ENCODE measurements at regions not wholly inside any gene's neighbourhood (a gene's known extent, or its start where the extent isn't known, plus 50 kb on each side); places are given as distances from the start of the nearest gene placed in this dataset.

DNA sequence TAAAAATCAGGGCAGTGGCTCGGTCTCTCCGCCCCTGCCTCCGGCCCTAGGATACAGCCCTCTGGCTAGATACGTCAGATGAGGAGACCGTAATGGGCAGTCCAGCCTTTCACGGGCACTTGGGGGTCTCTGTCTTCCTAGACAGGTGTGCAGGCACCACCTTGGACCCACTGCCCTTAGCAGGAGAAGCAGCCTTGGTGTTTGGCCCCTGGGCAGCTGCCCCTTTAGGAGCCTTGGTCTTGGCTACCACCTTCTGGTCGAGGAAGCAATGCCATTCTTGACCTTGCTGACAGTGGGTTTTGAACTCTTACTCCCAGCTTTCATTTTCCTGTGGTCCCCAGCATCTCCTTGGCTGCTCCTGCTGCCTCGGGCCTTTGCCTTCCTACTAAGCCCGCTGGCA lies 149.7 kb upstream of the FRMD4B start:
- no peak overlapping the region for H3K27ac Mint-ChIP-seq
- ATAC-seq (no peak), DNase-seq (no peak)
- no peaks in the 10 kb centered on the region for H3K4me1 Mint-ChIP-seq
- H3K4me3 Mint-ChIP-seq, result no peak overlapping the region
- H3K9me3 Mint-ChIP-seq, result no peaks in the 10 kb centered on the region
- H3K36me3 Mint-ChIP-seq, result no peaks in the 10 kb centered on the region
- H3K27me3 Mint-ChIP-seq, result peaks cover 6 to 12% (median 9%) of the 10 kb centered on the region in 5 donors
- POLR2A ChIA-PET, result no interaction called here

DNA sequence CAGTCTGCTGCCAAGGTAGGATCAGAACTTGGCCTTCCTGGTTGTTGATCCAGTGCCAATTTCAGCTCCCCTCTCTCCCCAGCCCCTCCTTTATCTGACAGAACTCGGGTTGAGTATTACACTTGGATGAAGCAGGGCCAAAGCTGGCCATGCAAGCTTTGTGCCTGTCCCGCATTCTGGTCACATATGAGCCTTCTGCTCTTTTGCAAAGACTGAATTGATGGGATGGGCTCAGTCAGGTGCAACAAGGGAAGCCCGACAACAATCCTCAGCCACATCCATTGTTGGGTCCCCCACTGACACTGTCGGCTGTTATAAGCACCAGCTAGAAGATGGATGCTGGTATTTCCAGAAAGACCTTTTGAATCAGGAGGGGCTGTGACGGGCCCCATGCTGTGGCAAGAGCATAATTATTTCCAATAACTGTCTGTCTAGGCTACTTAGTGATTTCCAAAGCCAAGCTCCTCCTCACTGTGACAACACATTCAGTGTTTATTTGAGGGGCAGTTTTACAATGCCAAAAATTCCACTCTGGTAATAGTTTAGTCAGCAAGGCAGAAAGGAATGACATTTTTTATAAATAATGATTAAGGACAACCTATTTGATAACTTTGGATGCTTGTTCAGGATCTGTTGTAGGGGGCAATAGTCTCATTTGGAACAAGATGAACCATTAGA lies 146.8 kb upstream of the FRMD4B start:
- ATAC-seq, result no peak
- Mint-ChIP-seq H3K9me3 (no peaks in the 10 kb centered on the region), H3K27me3 (peaks cover 0 to 7% (median 2%) of the 10 kb centered on the region in 5 donors), H3K4me3 (no peak overlapping the region), H3K27ac (no peak overlapping the region), H3K36me3 (no peaks in the 10 kb centered on the region), H3K4me1 (peaks cover 0 to 2% (median 0%) of the 10 kb centered on the region in 4 donors)
- POLR2A ChIA-PET, result no interaction called here
- no peak for DNase-seq

DNA sequence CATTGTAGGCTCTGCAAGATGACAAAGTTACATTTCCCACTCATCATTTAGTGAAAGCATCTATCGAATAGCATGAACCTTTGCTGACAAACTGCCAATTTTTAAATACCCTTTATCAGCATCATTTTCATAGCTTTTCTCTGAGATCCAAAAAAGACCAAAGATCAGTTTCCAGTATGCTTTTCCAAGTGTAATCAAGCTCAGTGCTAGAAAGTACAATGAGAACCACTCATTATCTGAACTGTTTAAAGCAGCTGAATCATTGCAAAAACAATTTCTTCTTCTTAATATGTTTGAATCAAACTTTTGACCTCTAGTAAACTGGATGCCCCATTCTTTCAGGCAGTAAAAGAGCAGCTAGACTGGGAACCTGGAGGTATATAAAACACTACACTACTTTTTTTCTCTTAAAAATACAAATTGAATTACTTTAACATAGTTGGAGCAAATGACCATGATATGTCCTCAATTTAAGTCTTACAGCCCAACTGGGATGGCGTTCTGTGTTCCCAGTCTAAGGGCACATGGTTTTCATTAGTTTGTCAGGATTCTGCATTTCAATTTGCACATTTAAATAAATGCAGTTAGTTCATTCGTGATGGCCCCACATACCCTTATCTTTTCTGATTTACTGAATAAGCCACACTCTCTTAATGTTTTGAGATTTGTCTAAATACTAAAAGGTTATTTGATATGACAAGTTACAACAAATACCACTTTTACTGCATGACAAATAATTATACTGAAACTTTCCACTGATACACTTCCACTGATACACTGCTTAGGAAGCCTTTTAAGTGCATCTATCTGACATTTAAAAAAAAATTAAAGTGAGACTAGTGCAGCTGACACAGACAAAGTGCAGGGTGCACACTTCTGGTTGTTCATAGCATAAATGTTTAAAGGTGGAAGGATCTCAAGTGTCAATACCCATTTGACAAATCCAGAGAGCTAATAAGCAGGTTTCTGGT lies 146.0 kb upstream of the FRMD4B start:
- no peak for ATAC-seq
- POLR2A ChIA-PET, result no interaction called here
- Mint-ChIP-seq H3K9me3 (no peaks in the 10 kb centered on the region), H3K27ac (no peak overlapping the region), H3K4me1 (peaks cover 0 to 2% (median 0%) of the 10 kb centered on the region in 4 donors), H3K36me3 (no peaks in the 10 kb centered on the region), H3K4me3 (no peak overlapping the region), H3K27me3 (peaks cover 0 to 5% (median 2%) of the 10 kb centered on the region in 5 donors)
- DNase-seq, result no peak

DNA sequence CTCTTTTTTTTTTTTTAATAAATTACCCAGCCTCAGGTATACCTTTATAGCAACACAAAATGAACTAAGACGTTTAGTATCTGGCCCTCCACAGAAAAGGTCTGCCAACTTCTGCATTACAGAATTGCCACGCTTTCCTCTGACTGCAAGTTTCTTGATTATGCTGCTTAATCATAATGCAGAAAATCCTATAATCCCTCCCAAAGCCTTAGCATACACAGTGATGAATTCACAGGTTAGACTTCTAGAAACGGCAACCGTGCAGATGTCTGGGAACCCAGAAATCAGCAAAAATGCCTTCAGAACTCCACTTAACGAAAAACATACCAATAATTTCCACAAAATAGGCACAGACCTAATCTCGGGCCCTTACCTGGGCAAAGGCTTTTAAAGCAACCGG lies 144.7 kb upstream of the FRMD4B start:
- POLR2A ChIA-PET, result no interaction called here
- Mint-ChIP-seq H3K4me1 (peaks cover 0 to 2% (median 0%) of the 10 kb centered on the region in 4 donors), H3K4me3 (no peak overlapping the region), H3K36me3 (no peaks in the 10 kb centered on the region), H3K27me3 (peaks cover 0 to 6% (median 2%) of the 10 kb centered on the region in 5 donors), H3K9me3 (no peaks in the 10 kb centered on the region), H3K27ac (no peak overlapping the region)
- ATAC-seq, result no peak
- DNase-seq, result no peak

DNA sequence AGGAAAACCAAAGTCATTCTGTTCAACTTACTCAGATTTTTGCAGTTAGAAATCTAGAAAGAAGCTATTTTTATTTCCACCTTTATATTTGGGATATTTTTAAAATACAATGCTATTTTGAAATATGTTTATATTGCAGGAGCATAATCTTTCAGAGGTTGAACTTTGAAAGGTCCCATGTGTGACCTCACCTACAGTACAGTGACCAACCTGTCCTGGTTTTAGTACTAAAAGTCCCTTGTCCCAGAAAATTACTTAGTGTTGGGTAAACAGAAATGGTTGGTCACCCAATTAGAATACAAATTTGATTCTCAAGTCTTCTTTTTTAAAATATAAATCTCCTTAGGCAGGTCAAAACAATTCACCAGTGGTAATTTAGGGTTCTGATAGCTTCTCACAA lies 141.6 kb upstream of the FRMD4B start:
- POLR2A ChIA-PET, result no interaction called here
- Mint-ChIP-seq H3K27me3 (peaks cover 0 to 6% (median 2%) of the 10 kb centered on the region in 5 donors), H3K36me3 (no peaks in the 10 kb centered on the region), H3K9me3 (peaks cover 0 to 12% (median 0%) of the 10 kb centered on the region in 9 donors), H3K27ac (no peak overlapping the region), H3K4me3 (no peak overlapping the region), H3K4me1 (peaks cover 0 to 2% (median 0%) of the 10 kb centered on the region in 4 donors)
- DNase-seq (no peak), ATAC-seq (no peak)

DNA sequence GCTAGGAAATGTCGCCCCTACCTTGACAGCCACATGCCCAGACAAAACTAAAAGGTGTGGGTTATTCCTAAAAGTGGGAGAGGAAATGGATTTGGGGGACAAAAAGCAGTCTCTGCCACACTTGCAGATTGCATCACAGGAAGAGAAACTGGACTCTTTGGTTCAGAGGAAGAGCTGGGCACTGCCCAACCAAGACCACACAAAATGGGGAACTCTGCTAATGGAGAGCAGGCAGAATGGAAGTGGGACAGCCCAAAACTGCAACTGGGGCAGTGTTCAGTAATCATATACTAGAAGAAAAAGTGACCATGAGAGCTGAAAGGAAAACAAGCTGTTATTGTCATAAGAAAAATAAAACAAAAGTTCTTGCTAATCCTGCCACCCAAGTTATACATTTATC lies 138.9 kb upstream of the FRMD4B start:
- H3K36me3 Mint-ChIP-seq, result no peaks in the 10 kb centered on the region
- no peak overlapping the region for H3K4me3 Mint-ChIP-seq

DNA sequence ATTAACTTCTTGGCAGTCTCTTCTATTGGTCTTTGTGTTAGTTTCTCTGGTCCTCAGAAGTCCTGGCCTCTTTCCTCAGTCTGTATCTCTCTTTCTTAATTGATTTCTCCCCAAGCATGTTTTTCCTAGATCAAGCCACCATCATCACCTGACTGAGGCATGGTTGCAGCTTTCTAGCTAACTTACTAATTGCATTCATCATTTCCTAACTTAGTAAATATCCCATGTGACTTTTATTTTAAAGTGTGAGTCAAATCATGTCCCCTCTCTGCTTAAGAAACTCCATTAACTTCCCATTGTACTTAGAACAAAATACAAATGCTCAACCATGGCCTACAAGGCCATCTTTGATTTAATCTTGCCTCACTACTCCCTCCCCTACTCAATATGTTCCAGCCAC lies 135.4 kb upstream of the FRMD4B start:
- no peak for DNase-seq
- POLR2A ChIA-PET, result no interaction called here

More for the DNA sequence above, 138.9 kb upstream of the FRMD4B start:
- H3K27me3 Mint-ChIP-seq, result peaks cover 0 to 14% (median 6%) of the 10 kb centered on the region in 5 donors
- H3K4me1 Mint-ChIP-seq, result peaks cover 0 to 2% (median 0%) of the 10 kb centered on the region in 4 donors
- no peak overlapping the region for H3K27ac Mint-ChIP-seq
- no peak for DNase-seq
- peaks cover 0 to 12% (median 0%) of the 10 kb centered on the region in 9 donors for H3K9me3 Mint-ChIP-seq
- ATAC-seq, result no peak
- POLR2A ChIA-PET, result no interaction called here

DNA sequence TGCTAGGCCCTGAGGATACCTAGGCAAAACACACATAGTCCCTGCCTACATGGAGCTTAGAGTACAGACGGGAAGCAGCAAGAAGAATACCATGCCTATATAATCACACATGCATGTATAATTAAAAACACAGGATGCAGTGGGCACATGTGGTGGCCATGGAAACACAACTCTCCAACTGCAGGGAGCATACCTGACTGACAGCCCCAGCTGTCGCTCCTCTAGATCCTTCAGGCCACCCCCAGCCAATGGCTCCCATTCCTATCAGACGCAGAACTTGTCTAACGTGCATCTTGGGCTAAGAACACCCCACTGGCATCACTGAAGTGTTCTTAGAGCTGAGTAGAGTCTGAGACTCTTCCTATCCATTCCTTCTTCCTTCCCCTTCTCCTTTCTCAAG lies 125.5 kb upstream of the FRMD4B start:
- Mint-ChIP-seq H3K4me3 (no peak overlapping the region), H3K36me3 (no peaks in the 10 kb centered on the region), H3K27ac (no peak overlapping the region), H3K4me1 (no peaks in the 10 kb centered on the region), H3K27me3 (peaks cover 0 to 12% (median 3%) of the 10 kb centered on the region in 5 donors), H3K9me3 (peaks cover 0 to 22% (median 6%) of the 10 kb centered on the region in 9 donors)
- DNase-seq (no peak), ATAC-seq (no peak)
- POLR2A ChIA-PET, result no interaction called here

More for the DNA sequence above, 135.4 kb upstream of the FRMD4B start:
- peaks cover 0 to 12% (median 0%) of the 10 kb centered on the region in 9 donors for H3K9me3 Mint-ChIP-seq
- H3K27ac Mint-ChIP-seq, result no peak overlapping the region
- H3K4me3 Mint-ChIP-seq, result no peak overlapping the region
- H3K4me1 Mint-ChIP-seq, result no peaks in the 10 kb centered on the region
- H3K27me3 Mint-ChIP-seq, result peaks cover 0 to 11% (median 5%) of the 10 kb centered on the region in 5 donors
- no peaks in the 10 kb centered on the region for H3K36me3 Mint-ChIP-seq
- no peak for ATAC-seq

DNA sequence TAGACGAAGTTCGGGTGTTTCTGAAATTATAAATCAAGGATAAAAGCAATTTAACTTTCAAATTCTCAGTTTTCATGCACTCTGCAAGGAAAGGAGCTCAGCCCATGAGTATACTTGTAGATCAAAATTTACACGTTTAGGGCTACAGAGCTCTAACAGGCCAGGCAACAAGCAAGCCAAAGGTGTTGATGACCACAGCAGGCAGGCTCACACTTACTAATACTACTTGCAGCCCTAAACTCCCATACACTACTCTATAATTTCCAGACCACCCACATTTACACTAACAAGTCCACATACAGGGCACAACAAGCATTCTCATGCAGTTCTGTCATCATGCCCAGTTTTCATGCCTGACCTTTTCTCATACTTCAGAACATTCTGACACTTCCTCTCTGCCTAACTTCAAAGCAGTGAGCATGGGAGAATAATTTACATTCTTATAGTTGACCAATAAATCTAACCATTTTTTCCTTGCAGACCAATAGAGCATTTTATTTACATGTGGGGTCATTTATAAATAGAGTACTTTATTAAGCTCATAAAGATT lies 124.7 kb upstream of the FRMD4B start:
- H3K4me3 Mint-ChIP-seq, result no peak overlapping the region
- no peak overlapping the region for H3K27ac Mint-ChIP-seq
- H3K9me3 Mint-ChIP-seq, result peaks cover 0 to 22% (median 6%) of the 10 kb centered on the region in 9 donors
- H3K27me3 Mint-ChIP-seq, result peaks cover 0 to 12% (median 3%) of the 10 kb centered on the region in 5 donors
- ATAC-seq (no peak), DNase-seq (no peak)
- POLR2A ChIA-PET, result no interaction called here
- no peaks in the 10 kb centered on the region for H3K4me1 Mint-ChIP-seq
- no peaks in the 10 kb centered on the region for H3K36me3 Mint-ChIP-seq

DNA sequence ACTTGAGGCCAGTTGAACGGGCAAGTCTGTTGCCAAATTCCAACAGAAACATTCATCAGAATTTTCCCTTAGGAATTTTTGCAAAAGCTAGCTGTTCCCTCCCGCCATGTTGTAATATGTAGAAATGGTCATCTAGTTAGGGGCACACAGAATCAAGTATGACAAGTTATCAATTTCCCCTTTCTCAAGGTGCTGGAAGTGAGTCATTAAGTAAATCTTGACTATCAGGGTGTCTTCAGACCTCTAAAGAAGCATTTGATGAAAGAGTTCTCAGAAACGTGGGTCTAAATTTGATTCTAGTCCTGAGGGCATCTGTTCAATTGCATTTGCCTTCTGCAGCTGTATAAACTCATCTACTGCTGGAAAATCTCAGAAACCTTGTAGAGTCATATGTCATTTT lies 123.4 kb upstream of the FRMD4B start:
- no peak for DNase-seq
- ATAC-seq, result no peak
- Mint-ChIP-seq H3K4me3 (no peak overlapping the region), H3K27me3 (peaks cover 0 to 12% (median 3%) of the 10 kb centered on the region in 5 donors), H3K9me3 (peaks cover 0 to 12% (median 6%) of the 10 kb centered on the region in 9 donors), H3K27ac (no peak overlapping the region), H3K36me3 (no peaks in the 10 kb centered on the region), H3K4me1 (no peaks in the 10 kb centered on the region)
- POLR2A ChIA-PET, result no interaction called here

DNA sequence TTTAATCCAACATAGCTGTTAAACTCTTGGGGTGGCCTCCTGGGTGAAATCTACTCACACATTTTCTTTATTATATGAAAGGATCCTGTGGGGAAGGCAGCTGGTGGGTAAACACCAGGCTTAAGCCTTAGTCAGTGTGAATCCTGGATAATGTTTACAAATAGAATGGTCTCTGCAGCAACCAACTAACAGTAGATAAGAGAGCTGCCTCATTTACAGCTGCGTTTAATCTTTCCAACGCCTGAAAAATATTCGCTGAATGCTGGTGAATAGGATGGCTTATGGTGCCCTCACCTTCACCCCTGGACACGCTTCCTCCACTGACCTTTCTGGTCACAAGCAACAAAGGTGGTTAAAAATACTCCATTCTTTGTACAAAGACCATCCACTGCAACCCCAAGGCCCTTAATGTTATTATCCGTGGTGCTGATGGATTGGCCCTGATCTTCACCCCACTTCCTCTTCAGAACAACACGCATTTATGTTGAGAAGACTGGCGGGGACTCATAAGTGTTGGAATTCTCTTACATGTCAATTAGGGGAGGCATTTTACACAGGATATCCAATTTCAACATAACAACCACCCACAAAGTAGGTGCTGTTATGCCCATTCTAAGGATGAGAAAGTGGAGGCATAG lies 120.0 kb upstream of the FRMD4B start:
- Mint-ChIP-seq H3K4me3 (no peak overlapping the region), H3K4me1 (no peaks in the 10 kb centered on the region), H3K27ac (no peak overlapping the region), H3K36me3 (no peaks in the 10 kb centered on the region), H3K27me3 (peaks cover 0 to 5% (median 3%) of the 10 kb centered on the region in 5 donors), H3K9me3 (peaks cover 0 to 3% (median 0%) of the 10 kb centered on the region in 9 donors)
- DNase-seq, result no peak
- ATAC-seq, result no peak
- POLR2A ChIA-PET, result no interaction called here

DNA sequence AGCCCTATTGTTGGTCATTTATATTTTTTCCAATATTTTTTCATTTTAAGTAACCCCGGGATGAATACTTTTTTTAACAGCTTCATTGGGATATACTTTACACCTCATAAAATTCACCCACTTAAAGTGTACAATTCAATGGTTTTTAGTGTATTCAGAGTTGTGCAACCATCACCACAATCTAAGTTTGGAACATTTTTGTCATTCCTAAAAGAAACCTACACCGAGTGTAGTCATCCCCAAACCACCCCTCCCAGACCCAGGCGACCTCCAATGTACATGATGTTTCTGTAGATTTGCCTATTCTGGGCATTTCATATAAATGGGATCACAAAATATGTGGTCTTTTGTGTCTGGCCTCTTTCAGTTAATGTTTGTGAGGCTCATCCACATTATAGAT lies 118.3 kb upstream of the FRMD4B start:
- no peak for ATAC-seq
- POLR2A ChIA-PET, result no interaction called here
- no peaks in the 10 kb centered on the region for H3K36me3 Mint-ChIP-seq

More for the DNA sequence above, 118.3 kb upstream of the FRMD4B start:
- Mint-ChIP-seq H3K9me3 (peaks cover 0 to 7% (median 0%) of the 10 kb centered on the region in 9 donors), H3K27me3 (peaks cover under 1 to 15% (median 3%) of the 10 kb centered on the region in 5 donors), H3K4me3 (no peak overlapping the region), H3K27ac (no peak overlapping the region), H3K4me1 (no peaks in the 10 kb centered on the region)
- no peak for DNase-seq
